ACC112 (cell line): ENCODE measurements at regions not wholly inside any gene's neighbourhood (a gene's known extent, or its start where the extent isn't known, plus 50 kb on each side); places are given as distances from the start of the nearest gene placed in this dataset.

Experiments used
- H2AFZ ChIP-seq: fragments of 200-600 bp; sonication (generic); one replicate; pipeline ENCODE4 v1.6.0; 2017; ENCODE audit warnings: antibody characterized with exemption, low read length; ENCODE audit not compliant: unreplicated experiment
- H3K27ac ChIP-seq: fragments of 200-600 bp; sonication (generic); 2 replicates; pipeline ENCODE4 v1.5.1; 2014; ENCODE audit warnings: low read depth, mild to moderate bottlenecking, antibody characterized with exemption, low read length, moderate library complexity
- H3K27me3 ChIP-seq: fragments of 200-600 bp; sonication (generic); 2 replicates; pipeline ENCODE4 v1.6.1; 2014; ENCODE audit warnings: mild to moderate bottlenecking, antibody characterized with exemption, low read length, moderate library complexity, mixed read lengths; ENCODE audit not compliant: insufficient read depth
- H3K36me3 ChIP-seq: fragments of 200-600 bp; sonication (generic); 2 replicates; pipeline ENCODE4 v1.6.1; 2016; ENCODE audit warnings: mild to moderate bottlenecking, antibody characterized with exemption, low read length, moderate library complexity, mixed read lengths; ENCODE audit not compliant: insufficient read depth
- H3K4me1 ChIP-seq: fragments of 200-600 bp; sonication (generic); one replicate; pipeline ENCODE4 v1.6.1; 2016; ENCODE audit warnings: low read length, mixed read lengths; ENCODE audit not compliant: insufficient read depth, unreplicated experiment, control insufficient read depth
- H3K4me3 ChIP-seq: fragments of 200-600 bp; sonication (generic); 2 replicates; pipeline ENCODE4 v1.5.1; 2014; ENCODE audit warnings: mild to moderate bottlenecking, low read depth, low read length
- H3K79me2 ChIP-seq: fragments of 200-600 bp; sonication (generic); one replicate; pipeline ENCODE4 v1.6.0; 2016; ENCODE audit warnings: low read length; ENCODE audit not compliant: control insufficient read depth, unreplicated experiment, insufficient read depth

DNA sequence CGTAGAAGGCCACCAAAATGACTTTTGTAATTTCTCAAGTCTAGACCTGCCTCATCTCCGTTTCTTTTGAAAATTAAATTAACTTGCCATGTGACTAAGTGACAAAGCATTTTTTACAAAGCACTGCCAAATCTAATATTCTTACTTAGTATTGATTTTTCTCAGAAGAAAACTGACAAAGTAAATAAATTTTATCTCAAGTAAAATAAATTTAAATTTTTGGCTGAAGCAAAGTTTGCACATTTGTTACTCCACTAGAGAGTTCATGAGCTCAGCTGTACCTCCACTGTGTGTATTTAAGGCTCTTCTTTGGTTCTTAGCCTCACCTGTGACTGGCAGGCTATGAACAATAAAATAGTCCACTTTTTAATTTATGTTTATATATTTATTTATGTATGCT lies 441.1 kb upstream of the PCDH10 start:
- Histone ChIP-seq H3K36me3 (no peaks in the 10 kb centered on the region), H3K4me3 (0 out of 2 replicates have a peak overlapping the region, but pooled peaks have one; percentile 14), H3K79me2 (no peaks in the 10 kb centered on the region), H2AFZ (peak overlapping the region; percentile 3), H3K27me3 (no peaks in the 10 kb centered on the region), H3K4me1 (peaks cover 3% of the 10 kb centered on the region), H3K27ac (no peak overlapping the region)

DNA sequence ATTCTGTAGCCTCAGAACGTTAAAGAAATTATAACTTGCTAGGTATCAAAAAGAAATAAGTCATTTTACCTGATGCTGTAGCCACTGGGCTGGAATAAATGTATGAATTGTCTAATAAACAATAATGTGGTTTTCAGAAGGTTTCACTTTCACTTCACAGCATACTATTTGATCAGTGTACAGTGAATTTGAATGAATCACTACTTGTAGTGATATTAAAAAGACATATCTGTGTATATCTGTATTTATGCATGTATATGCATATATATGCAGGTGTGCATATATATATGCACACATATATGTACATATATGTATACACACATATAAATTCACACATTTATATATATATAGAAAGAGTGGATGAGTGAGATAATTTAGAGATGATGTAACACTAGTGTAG lies 440.0 kb upstream of the PCDH10 start:
- Histone ChIP-seq H3K79me2 (no peaks in the 10 kb centered on the region), H3K4me3 (peak overlapping the region; percentile 75), H3K27me3 (no peaks in the 10 kb centered on the region), H3K4me1 (peaks cover 3% of the 10 kb centered on the region), H3K36me3 (no peaks in the 10 kb centered on the region), H3K27ac (no peak overlapping the region), H2AFZ (peak overlapping the region; percentile 96)

DNA sequence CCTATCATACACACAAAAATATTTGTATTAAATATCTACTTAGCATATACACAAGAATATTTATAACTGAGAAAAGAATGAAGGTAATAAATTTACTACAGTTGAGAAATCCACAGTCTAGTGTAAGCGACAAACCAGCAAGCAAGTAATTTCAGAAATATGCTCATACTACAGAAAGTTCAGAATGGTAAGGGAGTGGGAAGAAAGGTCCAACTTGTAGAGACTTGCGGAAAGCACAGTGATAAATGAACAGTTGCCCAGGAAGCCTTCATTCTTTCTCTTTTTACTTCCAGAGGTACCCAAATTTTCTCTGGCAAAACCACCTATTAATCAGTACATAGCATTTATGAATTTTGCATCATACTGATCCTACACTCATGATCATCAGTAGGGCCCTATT lies 438.1 kb upstream of the PCDH10 start:
- no peak overlapping the region for H2AFZ ChIP-seq
- no peaks in the 10 kb centered on the region for H3K79me2 ChIP-seq
- peaks cover 3% of the 10 kb centered on the region for H3K4me1 ChIP-seq
- no peak overlapping the region for H3K27ac ChIP-seq
- no peaks in the 10 kb centered on the region for H3K36me3 ChIP-seq
- no peak overlapping the region for H3K4me3 ChIP-seq
- H3K27me3 ChIP-seq: no peaks in the 10 kb centered on the region

GRCh38 chr4:132737344-132737743 lies 411.8 kb upstream of the PCDH10 start:
- H3K4me3 ChIP-seq: no peak overlapping the region
- H2AFZ ChIP-seq: no peak overlapping the region
- no peak overlapping the region for H3K27ac ChIP-seq
- no peaks in the 10 kb centered on the region for H3K36me3 ChIP-seq
- H3K27me3 ChIP-seq: no peaks in the 10 kb centered on the region
- H3K79me2 ChIP-seq: no peaks in the 10 kb centered on the region
- no peaks in the 10 kb centered on the region for H3K4me1 ChIP-seq

DNA sequence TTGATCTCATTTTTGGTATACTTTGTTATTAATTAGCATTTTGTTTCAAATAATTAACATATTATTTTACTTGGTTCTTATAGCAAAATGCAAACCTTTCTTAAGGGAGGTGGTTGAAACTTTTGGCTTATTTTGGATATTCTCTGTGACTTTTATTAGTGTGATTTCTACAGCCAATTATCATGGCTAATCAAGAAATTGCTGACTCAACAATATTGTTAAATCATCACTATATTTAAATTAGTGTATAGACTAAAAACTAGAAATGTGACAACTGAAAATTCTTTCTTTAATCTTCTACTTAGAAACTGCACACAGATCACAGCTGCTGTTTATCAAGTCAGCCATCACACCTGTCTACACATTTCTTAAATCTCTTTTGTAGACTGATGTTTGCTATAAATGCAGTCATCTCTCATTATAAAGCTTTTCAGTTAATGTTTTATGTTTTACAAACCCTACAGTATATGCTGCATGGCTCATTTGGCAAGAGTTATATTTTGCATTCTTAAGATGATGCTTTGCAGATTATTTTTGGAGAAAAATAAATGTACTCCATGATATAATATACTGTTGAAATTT lies 389.8 kb upstream of the PCDH10 start:
- Histone ChIP-seq H3K4me1 (no peaks in the 10 kb centered on the region), H3K27me3 (0 out of 2 replicates have a peak, but pooled peaks cover 6% of the 10 kb centered on the region), H3K36me3 (no peaks in the 10 kb centered on the region), H3K27ac (no peak overlapping the region), H3K79me2 (no peaks in the 10 kb centered on the region), H3K4me3 (no peak overlapping the region), H2AFZ (no peak overlapping the region)

DNA sequence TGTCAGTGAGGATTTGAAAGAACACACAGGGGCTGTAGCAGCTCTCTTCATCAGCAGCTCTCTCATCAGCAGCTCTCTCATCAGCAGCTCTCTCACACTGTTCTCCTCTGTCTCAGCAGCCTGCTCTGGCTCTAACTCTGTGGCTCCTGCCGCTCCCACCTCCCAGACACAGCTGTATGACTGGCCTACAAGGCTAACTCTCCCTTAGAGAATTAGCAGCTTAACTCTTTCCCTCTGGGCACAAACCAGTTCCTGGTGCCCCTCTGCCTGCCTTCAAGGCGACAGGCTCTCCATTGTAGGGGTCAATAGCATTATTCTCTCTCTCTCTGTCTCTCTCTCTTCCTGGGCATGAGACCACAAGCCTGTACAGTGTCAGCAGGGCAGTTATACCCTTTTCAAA lies 385.6 kb upstream of the PCDH10 start:
- Histone ChIP-seq H3K27me3 (0 out of 2 replicates have a peak, but pooled peaks cover 6% of the 10 kb centered on the region), H3K27ac (no peak overlapping the region), H3K4me3 (no peak overlapping the region), H3K4me1 (no peaks in the 10 kb centered on the region), H3K36me3 (no peaks in the 10 kb centered on the region), H2AFZ (no peak overlapping the region), H3K79me2 (no peaks in the 10 kb centered on the region)

DNA sequence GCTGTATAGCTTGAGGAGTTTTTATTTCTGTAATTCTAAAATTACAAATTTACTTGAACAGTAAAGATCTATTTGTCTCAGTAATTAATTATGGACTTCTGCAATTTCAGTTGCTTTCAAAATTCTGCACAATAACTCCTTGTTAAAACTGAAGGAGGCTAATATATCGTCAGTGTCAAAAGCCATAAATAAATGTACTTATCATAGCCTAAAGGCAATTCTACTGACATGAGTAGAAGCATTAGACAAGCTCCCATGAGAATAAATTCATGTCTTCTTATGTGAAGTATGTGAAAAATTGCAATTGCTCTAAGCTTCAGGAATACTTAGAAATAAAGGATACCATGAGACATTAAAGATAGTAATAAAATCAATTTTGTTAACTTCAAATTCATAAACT lies 381.2 kb upstream of the PCDH10 start:
- 0 out of 2 replicates have a peak, but pooled peaks cover 1% of the 10 kb centered on the region for H3K27me3 ChIP-seq

DNA sequence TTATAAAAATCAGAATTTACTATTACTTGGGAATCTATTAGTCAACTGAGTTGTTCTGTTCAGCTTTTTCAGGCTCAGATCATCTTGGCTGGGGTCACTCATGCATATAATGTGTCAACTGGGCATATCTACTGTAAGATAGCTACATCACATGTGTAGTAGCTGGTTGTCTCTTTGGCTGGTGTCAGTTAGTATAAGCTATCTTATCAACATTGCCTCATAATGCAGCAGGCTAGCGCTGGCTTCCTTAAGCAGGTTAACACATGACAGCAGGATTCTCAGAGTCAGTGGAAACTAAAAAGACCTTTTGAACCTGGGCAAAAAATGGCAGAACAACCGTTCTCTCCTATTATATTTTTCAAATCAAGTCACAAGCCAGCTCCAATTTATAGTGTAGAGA lies 378.3 kb upstream of the PCDH10 start:
- Histone ChIP-seq H2AFZ (no peak overlapping the region), H3K36me3 (no peaks in the 10 kb centered on the region), H3K4me3 (no peak overlapping the region), H3K79me2 (no peaks in the 10 kb centered on the region), H3K4me1 (no peaks in the 10 kb centered on the region), H3K27ac (no peak overlapping the region), H3K27me3 (no peaks in the 10 kb centered on the region)

More for the DNA sequence above, 381.2 kb upstream of the PCDH10 start:
- Histone ChIP-seq H3K27ac (no peak overlapping the region), H3K79me2 (no peaks in the 10 kb centered on the region), H3K4me3 (no peak overlapping the region), H3K36me3 (no peaks in the 10 kb centered on the region), H2AFZ (no peak overlapping the region), H3K4me1 (no peaks in the 10 kb centered on the region)

DNA sequence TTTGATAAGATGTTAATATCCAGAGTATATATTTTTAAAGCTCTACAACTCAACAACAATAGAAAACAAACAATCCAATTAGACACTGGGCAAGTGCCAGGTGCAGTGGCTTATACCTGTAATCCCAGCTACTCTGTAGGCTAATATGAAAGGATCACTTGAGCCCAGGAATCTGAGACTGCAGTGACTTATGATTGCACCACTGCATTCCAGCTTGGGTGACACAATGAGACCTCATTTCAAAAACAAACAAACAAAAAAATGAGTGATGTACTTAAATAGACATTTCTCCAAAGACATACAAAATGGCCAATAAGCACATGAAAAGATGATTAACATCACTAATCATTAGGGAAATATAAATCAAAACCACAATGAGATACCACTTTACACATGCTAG lies 356.8 kb upstream of the PCDH10 start:
- Histone ChIP-seq H3K4me1 (no peaks in the 10 kb centered on the region), H3K27ac (no peak overlapping the region), H3K4me3 (no peak overlapping the region), H3K36me3 (no peaks in the 10 kb centered on the region), H2AFZ (no peak overlapping the region), H3K27me3 (peaks cover 5% of the 10 kb centered on the region; the same call in 1 of the 2 replicates), H3K79me2 (no peaks in the 10 kb centered on the region)

DNA sequence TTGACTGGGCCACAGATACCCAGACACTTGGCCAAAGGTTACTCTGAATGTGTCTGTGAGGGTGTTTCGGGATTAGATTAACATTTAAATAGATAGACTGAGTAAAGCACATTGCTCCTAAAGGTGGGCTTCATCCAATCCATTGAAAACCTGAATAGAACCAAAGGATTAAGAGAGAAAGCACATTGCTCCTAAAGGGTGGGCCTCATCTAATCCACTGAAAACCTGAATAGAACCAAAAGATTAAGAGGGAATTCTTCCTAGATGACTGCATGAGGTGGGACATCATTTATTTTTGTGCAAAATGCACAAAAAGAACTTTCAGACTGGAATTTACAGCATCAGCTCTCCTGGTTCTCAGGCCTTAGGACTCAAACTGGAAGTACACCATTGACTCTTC lies 351.2 kb upstream of the PCDH10 start:
- Histone ChIP-seq H3K27me3 (0 out of 2 replicates have a peak, but pooled peaks cover 3% of the 10 kb centered on the region), H3K4me1 (no peaks in the 10 kb centered on the region), H2AFZ (no peak overlapping the region), H3K36me3 (no peaks in the 10 kb centered on the region), H3K4me3 (no peak overlapping the region), H3K79me2 (no peaks in the 10 kb centered on the region), H3K27ac (no peak overlapping the region)

DNA sequence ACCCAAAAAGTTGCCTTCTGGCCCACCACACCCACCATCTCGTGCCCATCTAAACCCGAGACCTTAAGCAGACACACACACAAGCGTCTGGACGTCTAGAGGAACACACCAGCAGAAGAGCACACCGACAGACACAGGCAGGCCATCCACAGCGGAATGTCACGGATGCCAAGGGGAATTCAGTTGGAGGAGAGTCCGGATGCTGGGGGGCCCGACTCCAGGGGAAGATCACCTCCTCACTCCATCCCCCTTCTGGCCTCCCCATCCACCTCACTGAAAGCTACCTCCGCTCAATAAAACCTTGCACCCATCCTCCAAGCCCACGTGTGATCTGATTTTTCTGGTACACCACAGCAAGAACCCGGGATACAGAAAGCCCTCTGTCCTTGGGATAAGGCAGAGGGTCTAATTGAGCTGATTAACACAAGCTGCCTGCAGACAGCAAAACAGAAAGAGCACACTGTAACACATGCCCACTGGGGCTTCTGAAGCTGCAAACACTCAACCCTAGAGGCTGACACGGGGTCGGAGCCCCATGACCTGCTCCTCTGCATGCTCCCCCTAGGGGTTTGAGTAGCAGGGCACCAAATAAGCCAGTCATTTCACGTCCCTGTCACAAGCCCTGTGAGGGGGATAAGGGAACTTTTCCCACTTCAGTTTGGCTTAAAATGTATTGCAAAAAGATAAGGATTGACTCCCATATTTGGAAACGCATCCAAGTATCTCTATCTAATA lies 339.6 kb upstream of the PCDH10 start:
- Histone ChIP-seq H2AFZ (no peak overlapping the region), H3K27me3 (no peaks in the 10 kb centered on the region), H3K36me3 (no peaks in the 10 kb centered on the region), H3K79me2 (no peaks in the 10 kb centered on the region), H3K4me1 (no peaks in the 10 kb centered on the region), H3K27ac (no peak overlapping the region), H3K4me3 (no peak overlapping the region)
